HG02759 (cell line): ENCODE measurements at regions not wholly inside any gene's neighbourhood (a gene's known extent, or its start where the extent isn't known, plus 50 kb on each side); places are given as distances from the start of the nearest gene placed in this dataset.
A peak's percentile ranks its signal among the peaks of the same experiment; 100 is the strongest.
"Not testable (repeated sequence)": the region's sequence is repeated elsewhere in the genome, so short reads cannot be mapped to it uniquely, and the experiment has no call there.

ENCODE experiments used
- ATAC-seq: cut with Tn5 transposase; IDR thresholded peaks from one replicate; pipeline ENCODE4 v1.9.1; 2021; ENCODE audit warnings: mild to moderate bottlenecking, moderate library complexity; ENCODE audit not compliant: unreplicated experiment

- no peak for ATAC-seq
Measured at GRCh38 chr3:158026236-158026635, 80.0 kb downstream of the SHOX2 start.

DNA sequence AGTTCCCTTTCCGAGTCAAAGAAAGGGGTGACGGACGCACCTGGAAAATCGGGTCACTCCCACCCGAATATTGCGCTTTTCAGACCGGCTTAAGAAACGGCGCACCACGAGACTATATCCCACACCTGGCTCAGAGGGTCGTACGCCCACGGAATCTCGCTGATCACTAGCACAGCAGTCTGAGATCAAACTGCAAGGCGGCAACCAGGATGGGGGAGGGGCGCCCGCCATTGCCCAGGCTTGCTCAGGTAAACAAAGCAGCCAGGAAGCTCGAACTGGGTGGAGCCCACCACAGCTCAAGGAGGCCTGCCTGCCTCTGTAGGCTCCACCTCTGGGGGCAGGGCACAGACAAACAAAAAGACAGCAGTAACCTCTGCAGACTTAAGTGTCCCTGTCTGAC is 86.3 kb downstream of the SHOX2 start:
- not testable (repeated sequence) for ATAC-seq

GRCh38 chr3:158018462-158018861 is 87.8 kb downstream of the SHOX2 start:
- ATAC-seq: no peak

DNA sequence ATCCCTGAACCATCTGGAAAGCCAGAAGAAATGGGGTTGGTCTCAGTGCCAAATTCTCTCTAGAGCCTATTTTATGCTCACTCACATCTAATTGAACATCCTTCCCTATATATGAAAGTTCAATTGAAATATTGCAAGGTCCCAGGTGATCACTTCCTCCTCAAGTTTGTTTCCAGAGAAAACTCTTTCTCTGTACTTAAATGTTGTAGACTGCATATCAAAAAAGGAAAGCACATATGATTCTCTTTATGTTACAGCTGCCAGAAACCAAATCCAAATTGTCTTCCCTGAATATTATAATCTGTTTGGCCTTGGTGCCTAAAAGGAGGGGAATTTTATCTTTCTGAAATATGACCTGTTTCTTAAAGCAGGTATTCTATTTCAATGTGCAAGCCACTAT is 93.3 kb downstream of the SHOX2 start:
- ATAC-seq: no peak

- ATAC-seq: no peak
Measured at GRCh38 chr3:158005391-158006100, 100.7 kb downstream of the SHOX2 start.

DNA sequence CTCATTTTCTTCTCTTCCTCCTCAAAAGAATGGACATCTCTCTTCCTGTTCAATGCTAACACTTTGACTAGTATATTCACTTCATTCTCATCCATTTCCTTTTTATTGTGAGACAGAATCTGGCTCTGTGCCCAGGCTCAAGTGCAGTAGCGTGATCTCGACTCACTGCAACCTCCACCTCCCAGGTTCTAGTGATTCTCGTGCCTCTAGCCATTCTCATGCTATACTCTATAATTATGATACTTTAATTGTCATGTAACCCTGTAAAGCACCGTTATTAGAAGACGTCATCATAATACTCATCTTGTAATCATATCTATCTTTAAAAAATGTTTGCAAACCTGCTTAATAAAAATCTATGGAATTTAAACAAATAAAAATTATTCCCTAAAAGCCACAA is 107.0 kb downstream of the SHOX2 start:
- ATAC-seq: no peak

- ATAC-seq: no peak
Measured at GRCh38 chr3:157982359-157982758, 123.9 kb downstream of the SHOX2 start.

DNA sequence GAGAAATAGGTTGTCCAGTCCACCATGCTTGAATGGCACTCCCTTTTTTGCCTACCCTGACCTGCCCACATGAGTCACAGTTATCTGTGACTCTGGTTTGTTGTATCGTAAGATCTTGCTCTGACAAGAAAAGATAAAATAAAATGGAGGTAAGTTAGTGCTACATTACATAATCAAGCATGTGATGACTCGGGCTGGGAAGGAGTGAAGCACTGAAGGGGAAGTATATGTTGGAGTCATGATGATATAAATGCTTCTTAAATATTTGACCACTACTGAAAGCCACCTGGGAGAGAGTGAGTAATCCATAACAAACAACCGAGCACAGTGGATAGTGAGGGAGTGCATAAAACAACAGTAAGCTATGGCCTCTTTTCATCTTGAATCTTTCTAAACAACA is 124.4 kb downstream of the SHOX2 start:
- ATAC-seq: no peak

GRCh38 chr3:157979022-157979421 is 127.2 kb downstream of the SHOX2 start:
- no peak for ATAC-seq

DNA sequence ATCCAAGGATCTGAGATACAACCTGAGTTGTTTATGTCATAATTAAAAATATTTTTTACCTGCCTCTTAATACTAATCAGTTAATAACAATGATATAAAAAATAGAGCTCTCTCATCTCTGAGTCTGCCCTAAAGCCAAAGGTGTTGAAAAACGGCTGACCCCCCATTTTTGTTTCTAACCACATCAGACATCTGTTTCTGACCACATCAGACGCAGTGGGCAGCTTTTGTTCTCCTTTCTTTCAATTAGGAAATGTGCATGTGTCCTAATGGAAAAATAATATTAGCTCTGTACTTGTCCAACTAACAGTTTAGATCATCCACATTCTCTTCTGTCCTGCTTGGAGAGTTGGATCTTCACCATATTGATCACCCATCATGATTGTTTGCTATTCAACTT is 144.6 kb downstream of the SHOX2 start:
- no peak for ATAC-seq

DNA sequence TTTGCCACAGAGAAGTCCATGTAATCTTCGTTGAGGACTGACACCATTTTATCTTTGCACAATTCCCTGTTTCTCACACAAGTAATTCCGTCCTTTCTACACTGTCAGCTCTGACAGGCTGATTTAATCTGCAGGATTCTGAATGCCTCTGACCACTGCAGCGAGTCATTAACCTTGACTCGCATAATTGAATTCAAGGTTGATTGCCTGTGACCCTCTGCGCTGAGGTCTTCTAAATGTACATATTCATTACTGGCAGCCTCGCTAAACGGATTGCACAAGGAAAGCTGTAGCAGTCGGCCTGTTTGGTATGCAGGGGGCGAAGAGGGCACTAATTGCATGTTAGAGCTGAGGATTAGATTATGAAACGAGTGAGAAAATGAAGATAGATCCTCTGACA is 147.8 kb downstream of the SHOX2 start:
- ATAC-seq: no peak

DNA sequence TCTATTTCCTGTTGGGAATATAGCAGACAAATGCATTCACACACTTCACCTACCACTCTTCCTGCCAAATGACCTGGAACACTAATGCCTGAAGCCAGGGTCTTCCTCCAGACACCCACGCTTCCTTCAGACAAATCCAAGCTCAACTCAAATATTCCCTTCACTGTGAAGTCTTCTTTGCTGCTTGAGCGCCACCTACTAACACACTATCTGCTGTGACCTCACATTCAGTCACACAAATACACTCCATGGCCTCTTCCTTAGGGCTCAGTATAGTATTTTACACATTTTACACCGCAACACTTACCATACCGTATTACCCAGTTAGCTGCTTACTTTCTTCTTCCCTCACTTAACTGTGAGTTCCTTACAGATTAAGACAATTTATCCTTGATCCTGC is 149.4 kb downstream of the SHOX2 start:
- no peak for ATAC-seq

DNA sequence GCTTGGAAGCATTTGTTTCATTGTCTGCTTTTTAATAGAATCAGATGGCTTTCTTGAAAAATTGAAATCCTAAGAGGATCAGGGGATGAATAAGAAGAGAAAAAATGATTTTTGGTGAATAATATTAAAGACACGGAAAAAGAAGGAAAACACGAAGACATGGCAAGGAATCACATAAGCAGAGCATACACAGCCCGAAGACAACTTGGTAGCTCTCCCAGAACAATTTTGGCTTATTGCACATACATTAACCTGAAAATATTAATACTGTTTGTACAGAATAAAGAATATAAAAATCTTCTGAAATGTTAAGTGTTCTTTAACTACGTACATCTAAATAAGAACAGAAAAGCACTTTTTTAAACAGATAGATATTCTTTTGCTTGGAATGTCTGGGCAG is 150.0 kb downstream of the SHOX2 start:
- ATAC-seq: no peak

GRCh38 chr3:157953565-157953964 is 152.7 kb downstream of the SHOX2 start:
- no peak for ATAC-seq

DNA sequence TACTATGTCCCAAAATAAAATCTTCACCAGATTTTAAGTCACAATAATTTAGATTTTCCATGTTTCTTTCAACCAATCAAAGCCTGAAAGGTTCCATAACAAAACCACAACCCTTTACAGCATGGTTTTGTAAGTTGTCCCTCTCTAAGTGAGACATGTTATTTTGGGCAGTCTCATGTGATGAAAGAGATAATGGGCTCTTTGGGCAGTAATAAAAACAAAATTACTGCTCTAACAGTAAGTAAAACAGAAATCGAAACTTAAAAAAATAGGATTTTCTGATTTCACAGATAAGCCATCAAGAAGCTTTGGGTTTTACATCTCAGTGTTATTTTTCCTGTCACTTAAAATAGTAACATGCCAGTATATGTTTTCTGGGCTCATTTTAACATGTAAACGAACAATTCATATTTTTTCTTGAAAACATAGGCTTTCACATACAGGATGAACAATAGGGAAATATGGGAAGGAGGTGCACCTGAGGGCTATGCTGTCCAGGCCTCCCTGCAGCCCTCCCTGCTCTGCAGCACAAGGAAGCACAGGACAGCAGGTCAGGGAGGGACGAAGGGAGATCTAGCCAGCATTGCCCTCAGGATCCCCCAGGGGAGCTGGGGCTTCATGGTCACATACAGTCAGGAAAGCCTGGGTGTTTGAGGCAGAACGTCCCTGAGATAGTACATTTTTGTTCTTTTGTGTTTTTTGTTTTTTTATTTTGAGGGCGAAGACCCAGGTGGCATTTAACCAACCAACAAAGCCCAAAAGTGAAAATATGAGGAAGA is 157.4 kb downstream of the SHOX2 start:
- ATAC-seq: no peak

DNA sequence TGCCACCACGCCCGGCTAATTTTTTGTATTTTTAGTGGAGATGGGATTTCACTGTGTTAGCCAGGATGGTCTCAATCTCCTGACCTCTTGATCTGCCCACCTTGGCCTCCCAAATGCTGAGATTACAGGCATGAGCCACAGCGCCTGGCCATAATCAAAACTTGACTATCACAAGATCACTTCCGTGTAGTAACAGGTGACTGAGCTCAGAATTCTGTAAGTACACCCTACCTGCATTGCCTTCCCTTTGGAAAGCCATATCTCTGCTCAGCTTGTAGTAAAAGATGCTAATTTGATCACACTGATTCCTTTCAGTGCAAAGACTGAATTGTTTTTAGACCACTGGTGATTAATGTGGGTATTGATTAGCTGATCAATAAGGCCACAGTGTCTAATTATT is 167.1 kb downstream of the SHOX2 start:
- ATAC-seq: no peak

DNA sequence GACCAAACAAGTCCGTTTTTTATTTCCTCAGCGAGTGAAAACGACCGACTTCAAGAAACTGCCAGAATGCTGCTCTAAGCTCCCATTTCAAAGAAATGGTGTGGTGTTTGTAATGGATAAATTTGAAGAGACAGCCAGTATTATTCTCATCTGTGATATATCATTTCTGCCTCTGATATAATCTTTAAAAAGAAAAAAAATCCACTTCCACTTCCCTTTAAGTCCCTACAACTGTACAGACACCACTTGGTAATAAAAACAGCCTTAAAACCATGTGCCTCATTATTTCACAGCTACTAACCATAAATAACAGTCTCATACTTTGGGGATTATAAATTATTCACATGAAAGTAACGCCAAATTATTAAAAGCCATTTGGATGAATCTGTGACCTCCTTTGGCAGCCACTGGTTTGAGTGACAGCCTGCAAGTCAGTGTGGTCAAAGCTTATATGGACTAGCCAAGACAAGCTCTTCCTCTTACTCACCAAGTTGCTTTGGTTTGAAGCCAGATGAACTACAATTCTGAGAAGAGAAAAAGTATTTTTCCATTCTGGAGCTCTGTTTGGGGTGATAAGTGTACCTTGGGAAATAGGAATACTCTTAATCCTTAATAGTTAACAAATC is 168.0 kb downstream of the SHOX2 start:
- no peak for ATAC-seq

DNA sequence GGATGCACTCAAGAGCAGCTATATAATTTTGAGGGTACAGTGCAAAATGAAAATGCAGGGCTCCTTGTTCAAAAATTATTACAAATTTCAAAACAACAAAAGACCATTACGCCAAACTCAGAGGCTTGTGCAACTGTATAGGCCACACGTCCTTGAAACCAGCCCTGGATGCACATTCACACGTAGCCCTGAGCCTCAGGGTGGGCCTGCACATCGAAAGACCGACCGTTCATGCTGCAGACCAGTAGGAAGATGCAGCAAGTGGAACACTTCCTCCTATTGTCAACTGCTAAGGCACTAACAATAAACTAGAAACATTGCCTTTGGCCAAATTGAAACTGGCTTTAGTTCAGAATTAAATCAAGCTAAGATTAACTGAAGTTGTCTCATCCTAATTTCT is 174.7 kb downstream of the SHOX2 start:
- no peak for ATAC-seq

DNA sequence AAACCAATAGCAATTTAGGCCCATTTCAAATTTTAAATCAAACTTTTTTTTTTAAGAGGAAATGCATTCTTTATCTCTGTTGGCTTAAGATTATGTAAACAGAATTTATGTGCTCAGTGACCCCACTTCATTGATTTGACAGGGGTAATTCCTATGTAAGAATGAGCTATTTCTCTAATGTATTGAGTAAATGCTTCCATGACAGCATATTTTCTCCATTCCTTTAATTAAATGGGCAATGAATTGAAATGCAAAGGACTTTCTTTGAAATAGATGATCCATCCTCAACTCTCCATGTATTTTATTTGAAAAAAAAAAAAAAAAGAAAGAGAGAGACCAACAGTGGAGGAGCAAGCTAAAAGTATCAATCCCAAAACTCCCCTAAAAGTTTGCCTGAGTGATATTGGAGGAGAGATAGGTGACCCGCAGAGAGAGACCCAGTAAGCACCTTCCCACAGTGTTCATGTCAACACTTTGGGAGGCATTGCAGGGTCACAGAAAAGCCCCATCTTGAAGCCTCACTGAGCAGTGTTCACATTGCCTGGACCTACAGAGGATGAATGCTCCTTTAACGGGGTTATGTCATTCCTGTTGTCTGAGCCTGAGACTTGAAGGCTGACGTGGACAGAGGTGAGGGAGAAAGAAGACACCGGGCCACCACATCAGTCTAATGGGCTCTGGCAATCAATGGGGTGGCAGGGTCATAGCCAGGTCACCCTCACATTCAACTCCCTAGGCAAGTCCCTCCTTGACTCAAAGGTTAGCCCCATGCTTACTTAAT is 176.0 kb downstream of the SHOX2 start:
- ATAC-seq: no peak

- no peak for ATAC-seq
Measured at GRCh38 chr3:157926822-157927221, 179.4 kb downstream of the SHOX2 start.

GRCh38 chr3:157922614-157923013 is 183.6 kb downstream of the SHOX2 start:
- ATAC-seq: peak; percentile 55
